ENCODE measurements at regions not wholly inside any gene's neighbourhood (a gene's known extent, or its start where the extent isn't known, plus 50 kb on each side); places are given as distances from the start of the nearest gene placed in this dataset.

DNA sequence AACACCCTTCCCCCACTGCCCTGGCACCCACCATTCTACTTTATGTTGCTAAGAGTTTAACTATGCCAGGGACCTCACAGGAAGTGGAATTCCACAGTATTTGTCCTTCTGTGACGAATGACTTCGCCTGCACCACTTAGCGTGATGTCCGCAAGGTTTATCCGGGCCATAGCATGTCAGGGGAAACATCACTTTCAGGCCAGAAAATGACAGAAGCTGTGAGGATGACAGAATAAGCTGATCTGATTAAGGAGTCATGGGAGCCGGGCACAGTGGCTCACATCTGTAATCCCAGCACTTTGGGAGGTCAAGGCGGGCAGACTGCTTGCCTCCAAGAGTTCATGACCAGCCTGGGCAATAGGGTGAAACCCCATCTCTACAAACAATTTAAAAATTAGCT is 248.8 kb downstream of the EIPR1 start:
- ChIA-PET POLR2A (no interaction called here), CTCF (no interaction called here)

DNA sequence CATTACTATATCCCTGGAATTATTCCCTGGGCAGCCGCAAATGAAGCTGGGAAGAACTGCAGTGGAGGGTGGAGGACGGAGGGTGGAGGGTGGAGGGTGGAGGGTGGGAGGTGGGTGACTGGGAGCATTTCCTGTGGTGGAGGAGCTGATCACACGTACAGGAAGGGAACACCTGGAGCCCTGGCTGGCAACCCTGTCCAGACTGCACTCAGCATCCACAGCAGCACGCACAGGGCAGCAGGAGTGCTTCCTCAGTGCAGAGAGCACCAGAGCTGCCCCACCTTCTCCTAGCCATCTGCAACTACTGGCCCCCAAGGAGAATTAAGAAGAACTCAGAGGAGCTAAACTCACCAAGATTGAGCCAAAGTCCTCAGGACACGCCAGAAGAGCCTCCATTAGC is 249.9 kb downstream of the EIPR1 start:
- TF ChIP-seq, protein P1, sequence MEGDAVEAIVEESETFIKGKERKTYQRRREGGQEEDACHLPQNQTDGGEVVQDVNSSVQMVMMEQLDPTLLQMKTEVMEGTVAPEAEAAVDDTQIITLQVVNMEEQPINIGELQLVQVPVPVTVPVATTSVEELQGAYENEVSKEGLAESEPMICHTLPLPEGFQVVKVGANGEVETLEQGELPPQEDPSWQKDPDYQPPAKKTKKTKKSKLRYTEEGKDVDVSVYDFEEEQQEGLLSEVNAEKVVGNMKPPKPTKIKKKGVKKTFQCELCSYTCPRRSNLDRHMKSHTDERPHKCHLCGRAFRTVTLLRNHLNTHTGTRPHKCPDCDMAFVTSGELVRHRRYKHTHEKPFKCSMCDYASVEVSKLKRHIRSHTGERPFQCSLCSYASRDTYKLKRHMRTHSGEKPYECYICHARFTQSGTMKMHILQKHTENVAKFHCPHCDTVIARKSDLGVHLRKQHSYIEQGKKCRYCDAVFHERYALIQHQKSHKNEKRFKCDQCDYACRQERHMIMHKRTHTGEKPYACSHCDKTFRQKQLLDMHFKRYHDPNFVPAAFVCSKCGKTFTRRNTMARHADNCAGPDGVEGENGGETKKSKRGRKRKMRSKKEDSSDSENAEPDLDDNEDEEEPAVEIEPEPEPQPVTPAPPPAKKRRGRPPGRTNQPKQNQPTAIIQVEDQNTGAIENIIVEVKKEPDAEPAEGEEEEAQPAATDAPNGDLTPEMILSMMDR (IDR thresholded peaks at IDR 0.05; ENCODE audit: insufficient read depth, low read depth, low read length) = no peak
- H3K4me3 ChIP-seq (ENCODE audit: low read depth, low read length) = no peak overlapping the region
- ChIA-PET POLR2A (no interaction called here), CTCF (interaction anchor here (1.2 kb wide), 1 partner anchor 12 kb away, joined by 4 read pairs; no protein-coding TSS in a partner anchor)
- H3K27me3 ChIP-seq (ENCODE audit: control insufficient read depth, insufficient read depth, low read length) = no peaks in the 10 kb centered on the region
- no peaks in the 10 kb centered on the region for H3K36me3 ChIP-seq (ENCODE audit: control insufficient read depth, insufficient read depth, low read length)
- DNase-seq (ENCODE audit: low read depth) = no peak

More for the DNA sequence above, 248.8 kb downstream of the EIPR1 start:
- Histone ChIP-seq H3K36me3 (ENCODE audit: control insufficient read depth, insufficient read depth, low read length) (no peaks in the 10 kb centered on the region), H3K27me3 (ENCODE audit: control insufficient read depth, insufficient read depth, low read length) (no peaks in the 10 kb centered on the region), H3K4me3 (ENCODE audit: low read depth, low read length) (no peak overlapping the region)
- TF ChIP-seq, protein P1 (IDR thresholded peaks at IDR 0.05; ENCODE audit: insufficient read depth, low read depth, low read length) = no peak
- DNase-seq (ENCODE audit: low read depth) = no peak

DNA sequence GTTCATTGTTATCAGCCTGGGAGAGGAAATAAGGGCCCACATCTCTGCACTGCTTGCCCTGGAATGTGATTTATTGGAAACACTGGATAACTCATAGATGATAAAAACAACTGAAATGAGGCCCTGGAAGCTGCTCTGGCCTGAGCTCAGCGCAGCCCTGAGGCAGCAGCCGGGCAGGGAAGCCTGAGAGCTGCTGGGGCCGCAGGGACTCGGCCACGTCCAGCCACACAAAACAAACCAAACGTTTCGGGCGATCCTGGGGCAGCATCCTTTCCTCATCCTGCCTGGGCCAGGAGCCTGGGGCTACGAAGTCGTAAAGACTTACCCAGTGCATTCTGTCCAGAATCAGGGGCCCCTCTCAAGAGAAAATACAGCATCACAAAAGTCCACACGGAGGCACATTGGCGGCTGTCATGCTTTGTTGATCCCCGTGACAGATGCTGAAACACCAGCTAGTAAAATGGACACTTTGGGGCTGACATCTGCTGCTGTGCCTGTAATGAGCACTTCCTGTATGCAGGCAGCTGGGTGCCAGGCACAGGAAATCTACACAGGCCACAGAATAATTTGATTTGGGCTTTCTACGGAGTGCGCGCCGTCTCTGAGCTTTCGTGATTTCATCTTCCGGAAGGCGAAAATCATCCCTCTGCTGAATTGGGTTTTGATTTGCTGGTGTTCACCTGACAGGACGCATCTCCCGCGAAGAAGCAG is 250.6 kb downstream of the EIPR1 start:
- H3K36me3 ChIP-seq (ENCODE audit: control insufficient read depth, insufficient read depth, low read length) = no peaks in the 10 kb centered on the region
- TF ChIP-seq, protein P1 (IDR thresholded peaks at IDR 0.05; ENCODE audit: insufficient read depth, low read depth, low read length) = no peak
- H3K4me3 ChIP-seq (ENCODE audit: low read depth, low read length) = no peak overlapping the region
- CTCF ChIA-PET = interaction anchor here (1.2 kb wide), 1 partner anchor 12 kb away, joined by 4 read pairs; no protein-coding TSS in a partner anchor
- no peaks in the 10 kb centered on the region for H3K27me3 ChIP-seq (ENCODE audit: control insufficient read depth, insufficient read depth, low read length)
- POLR2A ChIA-PET = no interaction called here
- no peak for DNase-seq (ENCODE audit: low read depth)

DNA sequence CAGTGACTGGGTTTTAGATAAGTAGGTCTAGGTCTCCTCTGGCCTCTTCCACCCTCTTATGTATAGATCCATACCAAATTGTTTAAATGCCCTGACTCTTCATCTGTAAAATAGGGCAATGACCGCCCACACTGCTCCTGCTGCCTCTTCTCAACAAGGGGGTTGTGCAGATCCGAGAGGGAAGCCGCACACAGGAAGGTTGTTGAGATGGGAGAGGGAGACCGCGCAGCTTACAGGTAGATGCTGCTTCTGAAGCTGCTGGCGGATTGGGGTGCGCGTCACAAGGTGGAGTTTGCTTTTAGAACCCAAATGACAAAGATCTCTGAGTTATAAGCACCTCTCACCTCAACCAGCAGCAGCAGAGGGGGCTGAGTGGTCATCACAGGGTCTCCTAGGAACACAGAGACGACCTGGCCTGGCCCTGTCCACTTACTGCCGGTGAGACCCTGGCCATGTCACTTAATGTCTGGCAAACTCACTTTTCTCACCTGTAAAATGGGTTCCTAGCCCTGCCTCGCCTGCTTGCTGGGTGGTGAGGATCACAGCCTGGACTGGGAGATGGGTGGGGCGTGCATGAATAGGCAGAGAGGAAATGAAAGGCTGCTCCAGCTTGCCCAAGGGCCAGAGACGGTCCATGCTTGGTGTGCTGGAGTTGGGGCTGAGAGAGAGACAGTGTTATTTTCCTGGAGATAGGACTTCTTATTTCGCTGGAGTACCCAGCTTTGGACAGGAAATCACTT is 251.3 kb downstream of the EIPR1 start:
- POLR2A ChIA-PET = no interaction called here

DNA sequence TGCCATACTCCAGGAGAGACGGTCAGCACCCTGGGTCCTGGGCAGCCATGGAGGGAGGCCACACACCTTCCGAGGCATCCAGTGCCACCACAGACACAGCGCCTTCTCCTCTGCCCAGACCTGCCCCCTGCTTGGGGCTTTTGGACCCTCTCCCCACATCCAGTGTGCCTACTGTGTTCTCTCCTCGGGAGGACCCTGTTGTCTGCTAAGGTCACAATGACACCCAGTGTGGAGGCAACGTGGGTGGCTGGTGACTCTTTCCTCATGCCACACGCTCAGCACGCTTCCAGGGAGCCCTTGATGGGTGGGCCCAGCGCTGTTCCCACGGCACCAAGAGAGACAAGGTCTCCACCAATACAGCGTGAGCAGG is 251.9 kb downstream of the EIPR1 start:
- Histone ChIP-seq H3K36me3 (ENCODE audit: control insufficient read depth, insufficient read depth, low read length) (no peaks in the 10 kb centered on the region), H3K27me3 (ENCODE audit: control insufficient read depth, insufficient read depth, low read length) (no peaks in the 10 kb centered on the region), H3K4me3 (ENCODE audit: low read depth, low read length) (no peak overlapping the region)
- ChIA-PET CTCF (no interaction called here), POLR2A (no interaction called here)
- no peak for DNase-seq (ENCODE audit: low read depth)
- TF ChIP-seq, protein P1 (IDR thresholded peaks at IDR 0.05; ENCODE audit: insufficient read depth, low read depth, low read length) = no peak

More for the DNA sequence above, 251.3 kb downstream of the EIPR1 start:
- Histone ChIP-seq H3K4me3 (ENCODE audit: low read depth, low read length) (no peak overlapping the region), H3K36me3 (ENCODE audit: control insufficient read depth, insufficient read depth, low read length) (no peaks in the 10 kb centered on the region), H3K27me3 (ENCODE audit: control insufficient read depth, insufficient read depth, low read length) (no peaks in the 10 kb centered on the region)
- DNase-seq (ENCODE audit: low read depth) = no peak
- CTCF ChIA-PET = no interaction called here
- TF ChIP-seq, protein P1 (IDR thresholded peaks at IDR 0.05; ENCODE audit: insufficient read depth, low read depth, low read length) = no peak
